IMR-90 (cell line): ENCODE measurements at regions not wholly inside any gene's neighbourhood (a gene's known extent, or its start where the extent isn't known, plus 50 kb on each side); places are given as distances from the start of the nearest gene placed in this dataset.
A peak's percentile ranks its signal among the peaks of the same experiment; 100 is the strongest.

ENCODE experiments used
- ATAC-seq: fragments of 200-7000 bp; cut with Tn5 transposase; 2 replicates; pipeline ENCODE4 v1.9.1; 2020; ENCODE audit warnings: low read depth, mild to moderate bottlenecking, moderate library complexity
- BruUV-seq: library from RNA; stranded (reverse); fragments of 400-500 nt; replicated peaks from 2 replicates; lab custom pipeline; 2021; lab: Mats Ljungman, UMichigan
- CTCF ChIA-PET: fragments of 300-600 bp; formaldehyde crosslinking; extraction: SDS; loops from one replicate; lab custom pipeline; 2021; ENCODE audit warnings: antibody characterized with exemption; lab: Yijun Ruan, JAX
- POLR2A ChIA-PET: fragments of 300-600 bp; sonication (Branson Sonifier 250); formaldehyde crosslinking; loops from one replicate; lab custom pipeline; 2022; ENCODE audit warnings: antibody characterized with exemption; ENCODE audit not compliant: unreplicated experiment; lab: Charles Lee
- DNase-seq: peaks from one replicate; pipeline ENCODE4 v3.0.0; 2013
- H2AFZ ChIP-seq: replicated peaks from 2 replicates; pipeline ENCODE3; 2013; ENCODE audit warnings: low read length, mild to moderate bottlenecking; ENCODE audit not compliant: poor library complexity
- H2AK5ac ChIP-seq: 2 replicates; pipeline ENCODE4 v1.6.1; 2013; ENCODE audit warnings: low read depth, low read length, inconsistent platforms
- H2AK9ac ChIP-seq: replicated peaks from 2 replicates; pipeline ENCODE3; 2013; ENCODE audit warnings: mild to moderate bottlenecking, low read depth, low read length, moderate library complexity; ENCODE audit not compliant: poor library complexity
- H2BK120ac ChIP-seq: 2 replicates; pipeline ENCODE4 v1.6.1; 2013; ENCODE audit warnings: low read depth, low read length, inconsistent platforms
- H2BK15ac ChIP-seq: 3 replicates; pipeline ENCODE4 v1.6.1; 2013; ENCODE audit warnings: low read depth, low read length, inconsistent platforms
- H2BK20ac ChIP-seq: 2 replicates; pipeline ENCODE4 v1.6.1; 2013; ENCODE audit warnings: low read depth, mild to moderate bottlenecking, inconsistent platforms, low read length, moderate library complexity
- H2BK5ac ChIP-seq: 2 replicates; pipeline ENCODE4 v1.6.1; 2013; ENCODE audit warnings: mild to moderate bottlenecking, low read depth, low read length, inconsistent platforms; ENCODE audit not compliant: poor library complexity, severe bottlenecking
- H3K14ac ChIP-seq: replicated peaks from 2 replicates; pipeline ENCODE4 v1.6.1; 2013; ENCODE audit warnings: low read depth, low read length, inconsistent platforms
- H3K18ac ChIP-seq: 2 replicates; pipeline ENCODE4 v1.6.1; 2013; ENCODE audit warnings: low read depth, low read length, control low read depth
- H3K23ac ChIP-seq: 2 replicates; pipeline ENCODE4 v1.6.1; 2013; ENCODE audit warnings: low read depth, low read length, inconsistent platforms
- H3K27ac ChIP-seq: 2 replicates; pipeline ENCODE4 v1.5.1; 2013; ENCODE audit warnings: mild to moderate bottlenecking, control low read depth, low read length; ENCODE audit not compliant: insufficient read depth
- H3K27me3 ChIP-seq: 2 replicates; pipeline ENCODE4 v1.6.1; 2013; ENCODE audit warnings: low read length; ENCODE audit not compliant: control insufficient read depth, insufficient read depth
- H3K36me3 ChIP-seq: 2 replicates; pipeline ENCODE4 v1.6.1; 2013; ENCODE audit warnings: low read length, mixed read lengths; ENCODE audit not compliant: control insufficient read depth, insufficient read depth
- H3K4ac ChIP-seq: 2 replicates; pipeline ENCODE4 v1.6.1; 2013; ENCODE audit warnings: low read depth, low read length, inconsistent platforms
- H3K4me1 ChIP-seq: 2 replicates; pipeline ENCODE4 v1.6.1; 2013; ENCODE audit warnings: low read length, mixed read lengths; ENCODE audit not compliant: control insufficient read depth, insufficient read depth
- H3K4me2 ChIP-seq: 2 replicates; pipeline ENCODE4 v1.6.1; 2013; ENCODE audit warnings: low read depth, mild to moderate bottlenecking, control low read depth, low read length, moderate library complexity
- H3K4me3 ChIP-seq: 2 replicates; pipeline ENCODE4 v1.5.1; 2013; ENCODE audit warnings: low read depth, mild to moderate bottlenecking, control low read depth, low read length, moderate library complexity; ENCODE audit not compliant: insufficient read depth
- H3K56ac ChIP-seq: 2 replicates; pipeline ENCODE4 v1.6.1; 2013; ENCODE audit warnings: low read length, inconsistent platforms; ENCODE audit not compliant: insufficient read depth; ENCODE audit errors: extremely low read depth
- H3K79me1 ChIP-seq, 2 experiments: 2 replicates each; pipeline ENCODE4 v1.6.1; 2013; ENCODE audit warnings: low read length in 2 of 2, inconsistent platforms in 1 of 2, low read depth in 1 of 2
- H3K9ac ChIP-seq: 2 replicates; pipeline ENCODE4 v1.6.1; 2013; ENCODE audit warnings: low read depth, low read length, control low read depth
- H3K9me1 ChIP-seq: 2 replicates; pipeline ENCODE4 v1.6.1; 2013; ENCODE audit warnings: low read length, inconsistent platforms; ENCODE audit not compliant: insufficient read depth
- H3K9me3 ChIP-seq: 2 replicates; pipeline ENCODE4 v1.6.1; 2013; ENCODE audit warnings: low read length; ENCODE audit not compliant: control insufficient read depth, insufficient read depth
- H4K20me1 ChIP-seq: 2 replicates; pipeline ENCODE4 v1.6.1; 2013; ENCODE audit warnings: low read length, inconsistent platforms; ENCODE audit not compliant: insufficient read depth
- H4K5ac ChIP-seq: 2 replicates; pipeline ENCODE4 v1.6.1; 2013; ENCODE audit warnings: mild to moderate bottlenecking, low read depth, low read length, control low read depth
- H4K8ac ChIP-seq, 2 experiments: 2 replicates each; pipeline ENCODE4 v1.6.1; 2013; ENCODE audit warnings: low read depth in 2 of 2, low read length in 2 of 2, control low read depth in 1 of 2, inconsistent platforms in 1 of 2
- H4K91ac ChIP-seq: 2 replicates; pipeline ENCODE4 v1.6.1; 2013; ENCODE audit warnings: low read depth, low read length, inconsistent platforms; ENCODE audit not compliant: insufficient read depth
- CEBPB ChIP-seq: IDR thresholded peaks from 2 replicates; pipeline ENCODE4 v1.6.1; 2012; ENCODE audit warnings: low read depth, low read length, improper control_type of control experiment
- CTCF ChIP-seq: conservative IDR thresholded peaks from 2 replicates; pipeline ENCODE4 v1.5.1; 2012; ENCODE audit warnings: mild to moderate bottlenecking, low read depth, low read length, improper control_type of control experiment
- ELK1 ChIP-seq: fragments of 150-350 bp; IDR thresholded peaks from 2 replicates; pipeline ENCODE4 v1.6.1; 2016; ENCODE audit warnings: low read depth, mild to moderate bottlenecking, low read length, moderate library complexity, borderline replicate concordance
- FOS ChIP-seq: fragments of 150-350 bp; IDR thresholded peaks from 2 replicates; pipeline ENCODE4 v1.6.1; 2016; ENCODE audit warnings: low read depth, low read length
- MAFK ChIP-seq: IDR thresholded peaks from 2 replicates; pipeline ENCODE4 v1.6.1; 2012; ENCODE audit warnings: low read depth, low read length, improper control_type of control experiment
- MAZ ChIP-seq: IDR thresholded peaks from 2 replicates; pipeline ENCODE4 v1.6.1; 2012; ENCODE audit warnings: low read depth, mild to moderate bottlenecking, low read length, improper control_type of control experiment, moderate library complexity, borderline replicate concordance
- NFE2L2 ChIP-seq: fragments of 150-350 bp; IDR thresholded peaks from 2 replicates; pipeline ENCODE4 v1.6.1; 2016; ENCODE audit warnings: low read depth, mild to moderate bottlenecking, low read length
- POLR2A ChIP-seq: IDR thresholded peaks from 2 replicates; pipeline ENCODE4 v1.6.1; 2012; ENCODE audit warnings: mild to moderate bottlenecking, low read depth, low read length
- RAD21 ChIP-seq: IDR thresholded peaks from 2 replicates; pipeline ENCODE4 v1.6.1; 2012; ENCODE audit warnings: low read length, improper control_type of control experiment
- RCOR1 ChIP-seq: IDR thresholded peaks from 2 replicates; pipeline ENCODE4 v1.6.1; 2012; ENCODE audit warnings: mild to moderate bottlenecking, low read length, improper control_type of control experiment; ENCODE audit not compliant: insufficient replicate concordance
- RFX5 ChIP-seq: IDR thresholded peaks from 2 replicates; pipeline ENCODE4 v1.8.0; 2012; ENCODE audit warnings: low read depth, mild to moderate bottlenecking, low read length, moderate library complexity
- SMC3 ChIP-seq: fragments of 150-350 bp; IDR thresholded peaks from 2 replicates; pipeline ENCODE4 v1.6.1; 2016; ENCODE audit warnings: low read depth, mild to moderate bottlenecking, antibody characterized with exemption, low read length, moderate library complexity
- USF2 ChIP-seq: fragments of 150-350 bp; IDR thresholded peaks from 2 replicates; pipeline ENCODE4 v1.6.1; 2017; ENCODE audit warnings: mild to moderate bottlenecking, antibody characterized with exemption, low read length, low read depth
- dilution Hi-C: fragments of 300-500 bp; cut with HindIII; formaldehyde crosslinking; loops from one replicate; pipeline ENCODE4 v1.14.3; 2018; ENCODE audit warnings: low sequenced_read_pairs; ENCODE audit not compliant: unreplicated experiment
- in situ Hi-C: fragments of 300-500 bp; cut with MboI; formaldehyde crosslinking; loops from 3 replicates; pipeline ENCODE4 v1.14.3; 2019; ENCODE audit warnings: low sequenced_read_pairs, inconsistent platforms, mixed read lengths
- intact Hi-C: fragments of 100-400 bp; cut with micrococcal nuclease; formaldehyde crosslinking; loops from 2 replicates; pipeline ENCODE4 v1.10.0; 2022

GRCh38 chr6:113447088-113447831 lies 409.9 kb upstream of the MARCKS start (continued):
- TF ChIP-seq NFE2L2: no peak; the same call in 1 of the 2 replicates
- peak; percentile 52 for TF ChIP-seq RCOR1

DNA sequence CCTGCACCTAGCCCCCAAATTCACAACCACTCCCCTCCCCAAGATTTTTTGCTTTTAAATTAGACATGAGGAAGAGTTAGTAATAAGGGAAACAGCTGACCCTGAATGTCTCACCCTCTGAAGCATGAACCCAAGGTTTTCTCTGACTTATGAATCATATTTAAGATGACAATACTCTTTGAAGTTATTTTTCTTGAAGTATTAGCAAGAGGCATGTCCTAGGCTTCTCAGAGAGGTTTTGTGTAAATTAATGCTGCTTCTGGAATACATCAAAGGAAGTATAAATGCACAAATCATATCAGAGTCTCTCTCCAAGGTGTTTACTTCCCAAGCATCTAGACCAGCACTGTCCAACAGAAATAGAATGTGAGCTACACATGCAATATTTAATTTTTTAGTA lies 408.1 kb upstream of the MARCKS start:
- Histone ChIP-seq H3K4me3 (no peak overlapping the region), H2BK5ac (no peak overlapping the region), H3K14ac (no peak overlapping the region; the same call in 1 of the 2 replicates), H3K4me1 (peaks cover 1% of the 10 kb centered on the region; the same call in 1 of the 2 replicates), H3K23ac (no peak overlapping the region), H3K79me1 (no peaks in the 10 kb centered on the region), H4K5ac (no peak overlapping the region), H3K4me2 (no peak overlapping the region), H3K9me1 (peaks cover 3% of the 10 kb centered on the region; the same call in 1 of the 2 replicates), H3K36me3 (no peaks in the 10 kb centered on the region), H2AK5ac (no peak overlapping the region), H4K20me1 (no peaks in the 10 kb centered on the region), H2AFZ (no peak overlapping the region), H3K4ac (peak overlapping the region; percentile 8; the same call in 1 of the 2 replicates), H4K91ac (peak overlapping the region; percentile 16; the same call in 1 of the 2 replicates), H3K56ac (no peak overlapping the region), H2AK9ac (no peak overlapping the region), H3K9ac (no peak overlapping the region), H2BK120ac (peak overlapping the region; percentile 40; the same call in 1 of the 2 replicates), H4K8ac (no peak overlapping the region), H2BK15ac (no peak overlapping the region; the same call in 1 of the 3 replicates), H3K27me3 (no peaks in the 10 kb centered on the region), H3K18ac (no peak overlapping the region; the same call in 1 of the 2 replicates), H3K9me3 (no peaks in the 10 kb centered on the region), H3K27ac (no peak overlapping the region), H2BK20ac (peak overlapping the region; percentile 61; the same call in 1 of the 2 replicates)
- ATAC-seq (peak; percentile 12; the same call in 1 of the 2 replicates), DNase-seq (peak; percentile 76)
- dilution Hi-C loops: no loop called here
- POLR2A ChIA-PET: no interaction called here
- intact Hi-C loops: no loop called here
- in situ Hi-C loops: no loop called here
- no TSS peak for BruUV-seq
- CTCF ChIA-PET: interaction anchor here (1.0 kb wide), 1 partner anchor 410 kb away, joined by 3 read pairs; no protein-coding TSS in a partner anchor
- TF ChIP-seq MAZ: no peak
- no peak for TF ChIP-seq RCOR1
- no peak for TF ChIP-seq POLR2A
- no peak for TF ChIP-seq FOS
- no peak for TF ChIP-seq RAD21
- no peak for TF ChIP-seq SMC3
- TF ChIP-seq RFX5: no peak
- no peak for TF ChIP-seq ELK1
- no peak for TF ChIP-seq MAFK
- TF ChIP-seq CEBPB: no peak
- TF ChIP-seq USF2: no peak
- no peak for TF ChIP-seq CTCF
